H9 (cell line): ENCODE measurements at regions not wholly inside any gene's neighbourhood (a gene's known extent, or its start where the extent isn't known, plus 50 kb on each side); places are given as distances from the start of the nearest gene placed in this dataset.

ENCODE experiments used
- DNase-seq: peaks from one replicate; pipeline ENCODE4 v3.0.0-alpha.2; 2017
- H2AFZ ChIP-seq: one replicate; pipeline ENCODE4 v1.6.1; 2013; ENCODE audit warnings: mild to moderate bottlenecking, low read length, control low read depth, moderate library complexity
- H2AK5ac ChIP-seq: 2 replicates; pipeline ENCODE4 v1.6.1; 2013; ENCODE audit warnings: low read length, control low read depth, mixed read lengths; ENCODE audit not compliant: insufficient read length
- H2BK120ac ChIP-seq: one replicate; pipeline ENCODE4 v1.6.1; 2013; ENCODE audit warnings: low read depth, mild to moderate bottlenecking, low read length, control low read depth, inconsistent platforms; ENCODE audit not compliant: poor library complexity, severe bottlenecking
- H2BK12ac ChIP-seq: 2 replicates; pipeline ENCODE4 v1.6.1; 2013; ENCODE audit warnings: low read length, control low read depth, mixed read lengths, low read depth; ENCODE audit not compliant: insufficient read length
- H2BK15ac ChIP-seq: 2 replicates; pipeline ENCODE4 v1.6.1; 2013; ENCODE audit warnings: low read depth, low read length, control low read depth
- H2BK20ac ChIP-seq: one replicate; pipeline ENCODE4 v1.6.1; 2013; ENCODE audit warnings: low read depth, mild to moderate bottlenecking, low read length, control low read depth, inconsistent platforms; ENCODE audit not compliant: poor library complexity, severe bottlenecking
- H2BK5ac ChIP-seq: 2 replicates; pipeline ENCODE4 v1.6.1; 2013; ENCODE audit warnings: low read length, control low read depth, mixed read lengths; ENCODE audit not compliant: insufficient read length
- H3K14ac ChIP-seq: 2 replicates; pipeline ENCODE4 v1.6.1; 2013; ENCODE audit warnings: low read length, control low read depth; ENCODE audit not compliant: insufficient read depth
- H3K18ac ChIP-seq: 2 replicates; pipeline ENCODE4 v1.6.1; 2013; ENCODE audit warnings: low read depth, mild to moderate bottlenecking, mixed read lengths, low read length, control low read depth; ENCODE audit not compliant: insufficient read length
- H3K23ac ChIP-seq: 2 replicates; pipeline ENCODE4 v1.6.1; 2013; ENCODE audit warnings: low read length, control low read depth, mixed read lengths, low read depth; ENCODE audit not compliant: insufficient read length
- H3K23me2 ChIP-seq: 2 replicates; pipeline ENCODE4 v1.6.1; 2013; ENCODE audit warnings: low read depth, mild to moderate bottlenecking, mixed read lengths, low read length, control low read depth; ENCODE audit not compliant: insufficient read length, poor library complexity, severe bottlenecking
- H3K27ac ChIP-seq: 2 replicates; pipeline ENCODE4 v1.5.1; 2013; ENCODE audit warnings: low read length, control low read depth, mixed read lengths, low read depth; ENCODE audit not compliant: insufficient read length
- H3K27me3 ChIP-seq: 2 replicates; pipeline ENCODE4 v1.6.1; 2013; ENCODE audit warnings: low read length, control low read depth, inconsistent platforms; ENCODE audit not compliant: insufficient read depth
- H3K4ac ChIP-seq: 2 replicates; pipeline ENCODE4 v1.6.1; 2013; ENCODE audit warnings: low read depth, mild to moderate bottlenecking, control low read depth, inconsistent platforms, low read length, moderate library complexity
- H3K4me1 ChIP-seq: 2 replicates; pipeline ENCODE4 v1.6.1; 2013; ENCODE audit warnings: low read length, control low read depth, inconsistent platforms; ENCODE audit not compliant: insufficient read depth
- H3K4me2 ChIP-seq: 2 replicates; pipeline ENCODE4 v1.6.1; 2013; ENCODE audit warnings: low read length, control low read depth, mixed read lengths; ENCODE audit not compliant: insufficient read length, insufficient read depth
- H3K56ac ChIP-seq: 2 replicates; pipeline ENCODE4 v1.6.1; 2013; ENCODE audit warnings: low read depth, mild to moderate bottlenecking, mixed read lengths, low read length, control low read depth; ENCODE audit not compliant: insufficient read length
- H3K79me1 ChIP-seq: 2 replicates; pipeline ENCODE4 v1.6.1; 2013; ENCODE audit warnings: low read depth, mild to moderate bottlenecking, moderate library complexity, low read length, control low read depth, inconsistent platforms; ENCODE audit not compliant: insufficient read depth, poor library complexity, severe bottlenecking
- H3K79me2 ChIP-seq: 2 replicates; pipeline ENCODE4 v1.6.1; 2013; ENCODE audit warnings: low read length, control low read depth, inconsistent platforms; ENCODE audit not compliant: insufficient read depth
- H3K9ac ChIP-seq: 2 replicates; pipeline ENCODE4 v1.6.1; 2013; ENCODE audit warnings: low read length, control low read depth, mixed read lengths; ENCODE audit not compliant: insufficient read length; ENCODE audit errors: extremely low read depth
- H3K9me3 ChIP-seq: one replicate; pipeline ENCODE4 v1.6.1; 2013; ENCODE audit warnings: low read depth, low read length, inconsistent platforms; ENCODE audit not compliant: control insufficient read depth
- H3T11ph ChIP-seq: one replicate; pipeline ENCODE4 v1.6.1; 2013; ENCODE audit warnings: mild to moderate bottlenecking, low read length, control low read depth, inconsistent platforms
- H4K20me1 ChIP-seq: one replicate; pipeline ENCODE4 v1.6.1; 2013; ENCODE audit not compliant: control insufficient read depth, insufficient read length, insufficient read depth
- H4K5ac ChIP-seq: 2 replicates; pipeline ENCODE4 v1.6.1; 2013; ENCODE audit warnings: low read depth, mild to moderate bottlenecking, mixed read lengths, low read length, control low read depth; ENCODE audit not compliant: insufficient read length
- H4K8ac ChIP-seq: replicated peaks from 2 replicates; pipeline ENCODE4 v1.6.1; 2013; ENCODE audit warnings: low read length, control low read depth, mixed read lengths, low read depth; ENCODE audit not compliant: insufficient read length
- H4K91ac ChIP-seq: 2 replicates; pipeline ENCODE4 v1.6.1; 2013; ENCODE audit warnings: low read depth, mild to moderate bottlenecking, moderate library complexity, mixed read lengths, low read length, control low read depth; ENCODE audit not compliant: insufficient read length
- H3K27ac Mint-ChIP-seq, 3 experiments: 2 replicates in 2 of 3; 3 replicates in 1 of 3; pipeline ENCODE4 v1.8.0; 2020 to 2021; ENCODE audit warnings: mixed read lengths in 3 of 3, mild to moderate bottlenecking in 1 of 3, moderate library complexity in 1 of 3
- H3K27me3 Mint-ChIP-seq: 2 replicates; pipeline ENCODE4 v1.8.0; 2021; ENCODE audit warnings: low read depth, mild to moderate bottlenecking, moderate library complexity, mixed read lengths
- H3K36me3 Mint-ChIP-seq, 3 experiments: 2 replicates in 2 of 3; 3 replicates in 1 of 3; pipeline ENCODE4 v1.8.0; 2020 to 2021; ENCODE audit warnings: low read depth in 3 of 3, mixed read lengths in 3 of 3; ENCODE audit not compliant: insufficient read depth in 1 of 3
- H3K4me1 Mint-ChIP-seq, 2 experiments: 2 replicates each; pipeline ENCODE4 v1.8.0; 2020; ENCODE audit warnings: mixed read lengths in 2 of 2
- H3K4me3 Mint-ChIP-seq, 2 experiments: 2 replicates in 1 of 2; 3 replicates in 1 of 2; pipeline ENCODE4 v1.8.0; 2020 to 2021; ENCODE audit warnings: mild to moderate bottlenecking in 2 of 2, mixed read lengths in 2 of 2, moderate library complexity in 1 of 2
- H3K9me3 Mint-ChIP-seq, 2 experiments: 2 replicates in 1 of 2; 3 replicates in 1 of 2; pipeline ENCODE4 v1.8.0; 2020; ENCODE audit warnings: mild to moderate bottlenecking in 2 of 2, mixed read lengths in 2 of 2, moderate library complexity in 1 of 2
- WGBS: extraction: QIAGEN DNeasy Blood & Tissue Kit; methylation state at CpG from one replicate; pipeline ENCODE4 v1.1.7; 2013; ENCODE audit warnings: missing lambda C conversion rate, low lambda C conversion rate, mixed read lengths; ENCODE audit not compliant: insufficient read length; ENCODE audit errors: extremely low coverage; 5-methylcytosine and 5-hydroxymethylcytosine counted together
- TF ChIP-seq, protein P1 (sequence below): fragments of 200-600 bp; sonication (generic); conservative IDR thresholded peaks from 3 replicates; pipeline ENCODE4 v1.8.0; 2021; ENCODE audit warnings: antibody characterized with exemption, mild to moderate bottlenecking

DNA sequence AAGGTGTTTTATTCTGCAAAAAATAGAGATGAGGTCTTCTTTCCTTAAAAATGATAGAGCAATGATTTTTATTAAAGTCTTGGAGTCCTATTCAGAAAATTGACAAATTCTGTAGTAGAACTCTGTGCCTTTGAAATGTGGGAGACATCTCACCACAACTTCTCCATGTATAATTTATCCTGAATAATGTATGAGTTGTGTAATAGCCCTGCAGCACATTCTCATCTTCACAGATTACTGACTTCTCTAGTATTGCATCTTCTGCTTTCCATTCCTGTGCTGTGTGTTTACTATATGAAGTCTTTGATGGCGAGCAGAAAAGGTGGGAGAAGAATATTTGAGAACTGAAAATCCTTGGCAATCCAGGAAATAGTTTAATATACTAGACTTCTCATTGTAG lies 255.6 kb downstream of the TTC6 start:
- H3K27ac Mint-ChIP-seq = no peak overlapping the region
- H3K79me2 ChIP-seq = no peaks in the 10 kb centered on the region

More for the DNA sequence above, 255.6 kb downstream of the TTC6 start:
- Histone ChIP-seq H3K23me2 (no peaks in the 10 kb centered on the region), H3K56ac (no peak overlapping the region), H3K27ac (no peak overlapping the region), H3K14ac (no peak overlapping the region), H3T11ph (no peak overlapping the region), H3K4me1 (no peaks in the 10 kb centered on the region), H4K20me1 (no peaks in the 10 kb centered on the region), H4K5ac (no peak overlapping the region), H4K91ac (no peak overlapping the region), H3K23ac (no peak overlapping the region), H2BK5ac (no peak overlapping the region), H3K9me3 (no peaks in the 10 kb centered on the region), H3K9ac (no peak overlapping the region), H2BK15ac (no peak overlapping the region), H2BK120ac (no peak overlapping the region), H2BK12ac (no peak overlapping the region), H2AK5ac (no peak overlapping the region), H2AFZ (no peak overlapping the region), H3K4ac (no peak overlapping the region), H2BK20ac (no peak overlapping the region), H3K27me3 (no peaks in the 10 kb centered on the region), H3K79me1 (no peaks in the 10 kb centered on the region), H4K8ac (no peak overlapping the region), H3K4me2 (no peak overlapping the region), H3K18ac (no peak overlapping the region)
- no peak for DNase-seq
- Mint-ChIP-seq H3K27me3 (peaks cover 4% of the 10 kb centered on the region; the same call in 1 of the 2 replicates), H3K9me3 (no peaks in the 10 kb centered on the region), H3K4me3 (no peak overlapping the region), H3K4me1 (peaks cover 5 to 9% of the 10 kb centered on the region in 2 experiments), H3K36me3 (no peaks in the 10 kb centered on the region)
- TF ChIP-seq, protein P1, sequence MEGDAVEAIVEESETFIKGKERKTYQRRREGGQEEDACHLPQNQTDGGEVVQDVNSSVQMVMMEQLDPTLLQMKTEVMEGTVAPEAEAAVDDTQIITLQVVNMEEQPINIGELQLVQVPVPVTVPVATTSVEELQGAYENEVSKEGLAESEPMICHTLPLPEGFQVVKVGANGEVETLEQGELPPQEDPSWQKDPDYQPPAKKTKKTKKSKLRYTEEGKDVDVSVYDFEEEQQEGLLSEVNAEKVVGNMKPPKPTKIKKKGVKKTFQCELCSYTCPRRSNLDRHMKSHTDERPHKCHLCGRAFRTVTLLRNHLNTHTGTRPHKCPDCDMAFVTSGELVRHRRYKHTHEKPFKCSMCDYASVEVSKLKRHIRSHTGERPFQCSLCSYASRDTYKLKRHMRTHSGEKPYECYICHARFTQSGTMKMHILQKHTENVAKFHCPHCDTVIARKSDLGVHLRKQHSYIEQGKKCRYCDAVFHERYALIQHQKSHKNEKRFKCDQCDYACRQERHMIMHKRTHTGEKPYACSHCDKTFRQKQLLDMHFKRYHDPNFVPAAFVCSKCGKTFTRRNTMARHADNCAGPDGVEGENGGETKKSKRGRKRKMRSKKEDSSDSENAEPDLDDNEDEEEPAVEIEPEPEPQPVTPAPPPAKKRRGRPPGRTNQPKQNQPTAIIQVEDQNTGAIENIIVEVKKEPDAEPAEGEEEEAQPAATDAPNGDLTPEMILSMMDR = no peak
- WGBS = no CpG with 5 or more reads among the region's 1 CpG
